GM12872 (cell line): ENCODE measurements at regions not wholly inside any gene's neighbourhood (a gene's known extent, or its start where the extent isn't known, plus 50 kb on each side); places are given as distances from the start of the nearest gene placed in this dataset.

ENCODE experiments used
- TF ChIP-seq, protein P1 (sequence below): IDR thresholded peaks from 3 replicates; pipeline ENCODE4 v1.5.1; 2011; ENCODE audit warnings: low read depth, mild to moderate bottlenecking, low read length, moderate library complexity; ENCODE audit not compliant: insufficient read depth

GRCh38 chr5:135117590-135117989 is 83.6 kb upstream of the PITX1 start:
- TF ChIP-seq, protein P1, sequence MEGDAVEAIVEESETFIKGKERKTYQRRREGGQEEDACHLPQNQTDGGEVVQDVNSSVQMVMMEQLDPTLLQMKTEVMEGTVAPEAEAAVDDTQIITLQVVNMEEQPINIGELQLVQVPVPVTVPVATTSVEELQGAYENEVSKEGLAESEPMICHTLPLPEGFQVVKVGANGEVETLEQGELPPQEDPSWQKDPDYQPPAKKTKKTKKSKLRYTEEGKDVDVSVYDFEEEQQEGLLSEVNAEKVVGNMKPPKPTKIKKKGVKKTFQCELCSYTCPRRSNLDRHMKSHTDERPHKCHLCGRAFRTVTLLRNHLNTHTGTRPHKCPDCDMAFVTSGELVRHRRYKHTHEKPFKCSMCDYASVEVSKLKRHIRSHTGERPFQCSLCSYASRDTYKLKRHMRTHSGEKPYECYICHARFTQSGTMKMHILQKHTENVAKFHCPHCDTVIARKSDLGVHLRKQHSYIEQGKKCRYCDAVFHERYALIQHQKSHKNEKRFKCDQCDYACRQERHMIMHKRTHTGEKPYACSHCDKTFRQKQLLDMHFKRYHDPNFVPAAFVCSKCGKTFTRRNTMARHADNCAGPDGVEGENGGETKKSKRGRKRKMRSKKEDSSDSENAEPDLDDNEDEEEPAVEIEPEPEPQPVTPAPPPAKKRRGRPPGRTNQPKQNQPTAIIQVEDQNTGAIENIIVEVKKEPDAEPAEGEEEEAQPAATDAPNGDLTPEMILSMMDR, result no peak

DNA sequence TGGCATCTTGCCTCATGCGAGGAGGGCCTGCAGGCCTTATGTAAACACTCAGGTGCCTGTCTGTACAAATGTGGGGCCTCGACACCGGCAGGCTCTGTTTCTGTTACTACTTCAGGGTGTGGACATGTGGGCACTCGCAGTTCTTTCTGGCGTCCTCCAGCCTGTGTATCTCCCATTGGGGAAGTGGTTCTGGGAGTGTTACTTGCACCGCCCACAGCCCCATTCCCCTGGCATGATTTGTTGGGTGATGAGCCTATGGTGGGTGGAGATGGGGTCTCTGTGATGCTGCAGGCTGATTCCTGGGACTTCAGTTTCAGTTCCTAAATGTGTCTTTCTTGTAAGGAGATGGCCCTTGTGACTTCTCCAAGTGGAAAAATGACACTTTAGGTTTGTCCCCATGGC is 82.1 kb upstream of the PITX1 start:
- TF ChIP-seq, protein P1, result no peak

- TF ChIP-seq, protein P1, result no peak
Measured at GRCh38 chr5:135115591-135115990, 81.6 kb upstream of the PITX1 start.

GRCh38 chr5:135114759-135115158 is 80.7 kb upstream of the PITX1 start:
- TF ChIP-seq, protein P1, result no peak

GRCh38 chr5:135112008-135112725 is 78.1 kb upstream of the PITX1 start:
- TF ChIP-seq, protein P1, result no peak

DNA sequence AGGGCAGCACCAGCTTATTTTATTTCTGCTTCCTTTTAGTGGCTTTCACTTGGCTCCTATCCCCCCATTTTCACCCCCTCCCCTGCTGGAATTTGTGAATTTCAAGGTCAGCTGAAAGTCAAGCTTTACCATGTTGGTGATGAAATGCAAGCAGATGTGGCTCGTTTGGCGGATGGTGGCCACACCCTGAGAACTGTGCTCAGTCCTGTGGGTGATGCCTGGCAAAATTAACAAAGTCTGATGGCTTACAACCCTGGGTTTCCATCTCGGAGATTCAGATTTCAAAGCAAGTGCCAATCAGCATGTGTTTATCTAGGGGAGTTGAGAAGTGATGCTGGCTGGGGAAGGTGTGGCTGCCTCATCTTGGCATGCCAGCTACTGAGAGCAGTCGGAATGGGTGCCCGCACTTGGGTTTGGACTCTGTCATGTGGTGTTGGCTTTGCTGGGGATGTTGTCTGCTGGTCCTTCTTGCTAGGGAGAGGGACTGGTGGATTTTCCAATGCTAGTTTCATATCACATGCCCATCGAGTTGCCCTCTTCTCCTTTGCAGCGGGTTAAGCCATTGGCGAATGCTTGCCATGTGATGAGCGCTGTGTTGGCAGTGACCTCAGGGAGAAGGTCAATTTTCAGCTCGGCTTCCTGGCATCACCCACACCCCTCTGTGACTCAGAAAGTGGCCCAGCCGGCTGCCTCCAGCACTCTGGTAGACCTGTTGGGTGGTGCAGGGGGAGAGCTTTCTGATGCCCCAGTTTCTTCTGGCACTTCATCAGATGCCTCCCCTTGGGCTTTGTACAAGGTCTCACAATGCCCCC is 77.0 kb upstream of the PITX1 start:
- TF ChIP-seq, protein P1, result no peak

GRCh38 chr5:135108992-135109391 is 75.0 kb upstream of the PITX1 start:
- TF ChIP-seq, protein P1, result no peak
